GM13977 (cell line): ENCODE measurements at regions not wholly inside any gene's neighbourhood (a gene's known extent, or its start where the extent isn't known, plus 50 kb on each side); places are given as distances from the start of the nearest gene placed in this dataset.
"Not testable (repeated sequence)": the region's sequence is repeated elsewhere in the genome, so short reads cannot be mapped to it uniquely, and the experiment has no call there.

Experiments used
- DNase-seq: peaks from one replicate; pipeline ENCODE4 v3.0.0; 2012; ENCODE audit warnings: low spot score
- in situ Hi-C: fragments of 300-500 bp; cut with MboI; formaldehyde crosslinking; loops from one replicate; pipeline ENCODE4 v1.12.0; 2022; ENCODE audit warnings: low sequenced_read_pairs, low pct_unique_long_range_greater_than_20kb, mixed read lengths, inconsistent platforms; ENCODE audit not compliant: unreplicated experiment
- TF ChIP-seq, protein P1 (sequence below): IDR thresholded peaks from 2 replicates; pipeline ENCODE4 v1.5.1; 2012; ENCODE audit warnings: mild to moderate bottlenecking, control low read depth; ENCODE audit not compliant: insufficient read depth; ENCODE audit errors: extremely low read depth, missing control alignments

GRCh38 chr5:67941614-67942401, 273.7 kb upstream of the PIK3R1 start:
- in situ Hi-C loops, result no loop called here
- DNase-seq, result no peak
- TF ChIP-seq, protein P1, sequence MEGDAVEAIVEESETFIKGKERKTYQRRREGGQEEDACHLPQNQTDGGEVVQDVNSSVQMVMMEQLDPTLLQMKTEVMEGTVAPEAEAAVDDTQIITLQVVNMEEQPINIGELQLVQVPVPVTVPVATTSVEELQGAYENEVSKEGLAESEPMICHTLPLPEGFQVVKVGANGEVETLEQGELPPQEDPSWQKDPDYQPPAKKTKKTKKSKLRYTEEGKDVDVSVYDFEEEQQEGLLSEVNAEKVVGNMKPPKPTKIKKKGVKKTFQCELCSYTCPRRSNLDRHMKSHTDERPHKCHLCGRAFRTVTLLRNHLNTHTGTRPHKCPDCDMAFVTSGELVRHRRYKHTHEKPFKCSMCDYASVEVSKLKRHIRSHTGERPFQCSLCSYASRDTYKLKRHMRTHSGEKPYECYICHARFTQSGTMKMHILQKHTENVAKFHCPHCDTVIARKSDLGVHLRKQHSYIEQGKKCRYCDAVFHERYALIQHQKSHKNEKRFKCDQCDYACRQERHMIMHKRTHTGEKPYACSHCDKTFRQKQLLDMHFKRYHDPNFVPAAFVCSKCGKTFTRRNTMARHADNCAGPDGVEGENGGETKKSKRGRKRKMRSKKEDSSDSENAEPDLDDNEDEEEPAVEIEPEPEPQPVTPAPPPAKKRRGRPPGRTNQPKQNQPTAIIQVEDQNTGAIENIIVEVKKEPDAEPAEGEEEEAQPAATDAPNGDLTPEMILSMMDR, result no peak

- no peak for DNase-seq
- TF ChIP-seq, protein P1, result no peak
- in situ Hi-C loops, result no loop called here
Observed at GRCh38 chr5:67935908-67936566, 279.5 kb upstream of the PIK3R1 start.

GRCh38 chr5:67934976-67935375, 280.6 kb upstream of the PIK3R1 start:
- in situ Hi-C loops, result no loop called here
- DNase-seq, result no peak
- TF ChIP-seq, protein P1, result no peak

- in situ Hi-C loops, result no loop called here
- TF ChIP-seq, protein P1, result no peak
- DNase-seq, result no peak
Observed at GRCh38 chr5:67925511-67925910, 290.0 kb upstream of the PIK3R1 start.

- TF ChIP-seq, protein P1, result no peak
- in situ Hi-C loops, result no loop called here
- no peak for DNase-seq
Observed at GRCh38 chr5:67921004-67921601, 294.5 kb upstream of the PIK3R1 start.

- in situ Hi-C loops, DNase-seq: not testable (repeated sequence)
Observed at GRCh38 chr5:67919532-67919931, 296.0 kb upstream of the PIK3R1 start.

GRCh38 chr5:67917561-67917960, 298.0 kb upstream of the PIK3R1 start:
- in situ Hi-C loops, result no loop called here
- no peak for DNase-seq
- TF ChIP-seq, protein P1, result no peak
